K562 (cell line): ENCODE measurements at regions not wholly inside any gene's neighbourhood (a gene's known extent, or its start where the extent isn't known, plus 50 kb on each side); places are given as distances from the start of the nearest gene placed in this dataset.
"Not testable (repeated sequence)": the region's sequence is repeated elsewhere in the genome, so short reads cannot be mapped to it uniquely, and the experiment has no call there.

Source experiments
- ATAC-seq: fragments of 200-7000 bp; cut with Tn5 transposase; 3 replicates; pipeline ENCODE4 v1.9.1; 2020; ENCODE audit warnings: moderate library complexity
- BruUV-seq: library from RNA; stranded (reverse); fragments of 400-500 nt; replicated peaks from 2 replicates; lab custom pipeline; 2021; lab: Mats Ljungman, UMichigan
- CTCF ChIA-PET: fragments of 300-600 bp; formaldehyde crosslinking; extraction: SDS; loops from one replicate; lab custom pipeline; 2021; ENCODE audit warnings: low intra/inter-chr PET ratio; lab: Yijun Ruan, JAX
- POLR2A ChIA-PET: fragments of 300-600, 350-650 bp; sonication (Branson Sonifier 250); formaldehyde crosslinking; extraction: SDS; loops from one replicate; lab custom pipeline; 2021; ENCODE audit warnings: antibody characterized with exemption, inconsistent platforms; lab: Yijun Ruan, JAX
- DNase-seq, 4 experiments: peaks; one replicate each; pipeline versions ENCODE4 v3.0.0 to v3.0.0-alpha.2; 2011 to 2018; ENCODE audit warnings: low spot score in 3 of 4, mixed read lengths in 3 of 4; ENCODE audit errors: extremely low read depth in 1 of 4
- FAIRE-seq: peaks from 2 replicates; lab custom pipeline; 2011; peaks lifted over from hg19 to GRCh38; lab: Jason Lieb, UNC
- H2AFZ ChIP-seq: 2 replicates; pipeline ENCODE4 v1.6.0; 2011; ENCODE audit warnings: low read depth, low read length, control low read depth, inconsistent platforms
- H3K27ac ChIP-seq: fragments of 200-600 bp; 3 replicates; pipeline ENCODE4 v1.8.0; 2011; ENCODE audit warnings: low read depth, mild to moderate bottlenecking, control low read depth, inconsistent platforms, low read length, moderate library complexity, mixed read lengths; ENCODE audit errors: extremely low read depth
- H3K27me3 ChIP-seq, 2 experiments: fragments of 300-600 bp in 1 of 2; 2 replicates in 1 of 2; 3 replicates in 1 of 2; pipeline versions ENCODE4 v1.6.0 to v1.8.0; 2011; ENCODE audit warnings: inconsistent platforms in 2 of 2, low read length in 2 of 2, mild to moderate bottlenecking in 1 of 2, mixed read lengths in 1 of 2, moderate library complexity in 1 of 2; ENCODE audit not compliant: control insufficient read depth in 2 of 2, insufficient read depth in 2 of 2
- H3K36me3 ChIP-seq: fragments of 300-600 bp; 3 replicates; pipeline ENCODE4 v1.8.0; 2011; ENCODE audit warnings: mild to moderate bottlenecking, low read length, inconsistent platforms; ENCODE audit not compliant: control insufficient read depth, insufficient read depth
- H3K4me1 ChIP-seq, 2 experiments: fragments of 200-600 bp in 1 of 2; replicated peaks in 1 of 2; 2 replicates in 1 of 2; 3 replicates in 1 of 2; pipeline versions ENCODE4 v1.5.1 to v1.8.0; 2011; ENCODE audit warnings: inconsistent platforms in 2 of 2, low read length in 2 of 2, mild to moderate bottlenecking in 1 of 2, mixed read lengths in 1 of 2, moderate library complexity in 1 of 2; ENCODE audit not compliant: control insufficient read depth in 2 of 2, insufficient read depth in 2 of 2
- H3K4me2 ChIP-seq: 2 replicates; pipeline ENCODE4 v1.6.1; 2011; ENCODE audit warnings: low read length, control low read depth, inconsistent platforms, mixed read lengths; ENCODE audit not compliant: insufficient read depth
- H3K4me3 ChIP-seq: fragments of 200-600 bp; sonication (generic), shearing (Covaris generic); 2 replicates; pipeline ENCODE4 v1.5.1; 2016; ENCODE audit warnings: control low read depth, inconsistent platforms
- H3K79me2 ChIP-seq: fragments of 200-600 bp; 3 replicates; pipeline ENCODE4 v1.8.0; 2011; ENCODE audit warnings: low read length, inconsistent platforms; ENCODE audit not compliant: control insufficient read depth, insufficient read depth
- H3K9ac ChIP-seq, 2 experiments: 2 replicates each; pipeline versions ENCODE4 v1.6.0 to v1.6.1; 2011; ENCODE audit warnings: low read depth in 2 of 2, low read length in 2 of 2, control low read depth in 1 of 2, inconsistent platforms in 1 of 2, mild to moderate bottlenecking in 1 of 2, mixed read lengths in 1 of 2; ENCODE audit not compliant: insufficient read depth in 1 of 2
- H3K9me1 ChIP-seq: one replicate; pipeline ENCODE4 v1.6.0; 2011; ENCODE audit warnings: inconsistent platforms, mild to moderate bottlenecking, low read length, moderate library complexity; ENCODE audit not compliant: control insufficient read depth, insufficient read depth
- H3K9me3 ChIP-seq: replicated peaks from 2 replicates; pipeline ENCODE4 v1.5.1; 2011; ENCODE audit warnings: low read depth, low read length, inconsistent platforms; ENCODE audit not compliant: control insufficient read depth, insufficient read depth
- H4K20me1 ChIP-seq: replicated peaks from 2 replicates; pipeline ENCODE4 v1.6.1; 2011; ENCODE audit warnings: low read length, inconsistent platforms, mixed read lengths; ENCODE audit not compliant: control insufficient read depth, insufficient read depth
- ARHGAP35 ChIP-seq: fragments of 450-650 bp; IDR thresholded peaks from 2 replicates; pipeline ENCODE4 v1.6.1; 2018; ENCODE audit not compliant: partially characterized antibody
- GATAD2A ChIP-seq: fragments of 450-650 bp; IDR thresholded peaks from 2 replicates; pipeline ENCODE4 v1.6.1; 2017
- ZC3H4 ChIP-seq: sonication (generic); formaldehyde crosslinking; IDR thresholded peaks from 2 replicates; pipeline ENCODE4 v1.9.0; 2021; ENCODE audit warnings: missing genetic modification reagents, borderline replicate concordance
- WGBS: fragments of 100-300 bp; shearing (Covaris generic); methylation state at CpG from one replicate; pipeline ENCODE4 v1.1.6; 2016; ENCODE audit warnings: low coverage, mixed read lengths; ENCODE audit not compliant: insufficient coverage; ENCODE audit errors: missing lambda C conversion rate; 5-methylcytosine and 5-hydroxymethylcytosine counted together
- in situ Hi-C: fragments of 300-500 bp; cut with MboI; formaldehyde crosslinking; loops from 4 replicates; pipeline ENCODE4 v1.15.0; 2018; ENCODE audit warnings: inconsistent platforms, mixed read lengths
- intact Hi-C: fragments of 100-400 bp; cut with micrococcal nuclease; formaldehyde crosslinking; loops from 2 replicates; pipeline ENCODE4 v1.14.2; 2022
- TF ChIP-seq, protein P1 (sequence below): fragments of 450-650 bp; IDR thresholded peaks from one replicate; pipeline ENCODE4 v1.6.1; 2018; ENCODE audit warnings: mild to moderate bottlenecking, moderate library complexity; ENCODE audit not compliant: partially characterized antibody

DNA sequence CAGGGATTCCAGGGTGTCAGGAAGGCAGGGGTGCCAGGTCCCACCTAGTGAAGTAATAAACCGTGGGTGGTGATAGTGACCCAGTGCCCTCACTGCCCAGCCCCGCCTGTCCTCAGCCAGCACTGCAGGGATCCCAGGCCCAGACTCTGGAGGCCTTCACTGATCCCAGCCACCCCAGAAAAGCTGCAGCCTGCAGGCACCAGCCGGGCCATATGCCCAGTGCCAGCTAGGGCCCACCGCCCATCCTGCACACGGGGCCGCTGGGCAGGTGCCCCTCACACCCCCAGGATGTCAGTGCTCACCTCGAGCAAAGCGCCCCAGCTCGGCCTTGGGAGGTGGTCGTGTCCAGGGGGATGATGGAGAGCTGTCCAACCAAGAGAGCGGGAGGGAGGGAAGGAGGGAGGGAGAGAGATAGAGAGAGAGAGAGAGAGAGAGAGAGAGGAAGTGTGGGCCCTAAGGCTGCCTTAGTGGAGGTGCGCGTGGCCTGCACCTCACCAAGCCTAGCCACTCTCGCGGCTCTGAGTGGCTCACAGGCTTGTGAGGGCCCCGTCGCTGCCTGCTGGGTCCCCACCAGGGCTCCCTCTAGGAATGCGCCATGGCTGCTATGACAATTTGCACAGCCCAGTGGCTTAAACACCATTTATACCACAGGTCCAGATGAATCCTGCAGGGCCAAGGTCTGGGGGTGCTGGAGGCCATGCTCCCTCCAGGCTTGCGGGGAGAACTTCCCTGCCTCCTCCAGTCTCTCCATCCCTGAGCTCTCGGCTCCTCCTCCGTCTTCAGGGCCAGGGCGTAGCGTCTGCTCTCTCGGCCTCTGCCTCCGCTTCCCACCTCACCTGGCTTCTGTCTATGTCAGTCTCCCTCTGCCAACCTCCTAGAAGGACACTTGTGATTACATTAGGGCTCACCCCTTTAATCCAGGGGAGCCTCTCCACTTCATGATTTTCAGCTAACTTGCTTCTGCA is 401.0 kb downstream of the TMEM121 start:
- intact Hi-C loops, result no loop called here
- H3K9me1 ChIP-seq, result no peaks in the 10 kb centered on the region
- no peaks in the 10 kb centered on the region for H3K4me1 ChIP-seq
- no peaks in the 10 kb centered on the region for H4K20me1 ChIP-seq
- H3K27me3 ChIP-seq, result no peaks in the 10 kb centered on the region
- ATAC-seq (no peak), FAIRE-seq (no peak), DNase-seq (peak in 3 of 4 experiments; percentile 0)
- H3K79me2 ChIP-seq, result no peaks in the 10 kb centered on the region
- H3K9me3 ChIP-seq, result no peaks in the 10 kb centered on the region
- CTCF ChIA-PET, result no interaction called here
- POLR2A ChIA-PET, result no interaction called here
- H3K4me2 ChIP-seq, result no peak overlapping the region
- H3K9ac ChIP-seq, result no peak overlapping the region
- TF ChIP-seq, protein P1, sequence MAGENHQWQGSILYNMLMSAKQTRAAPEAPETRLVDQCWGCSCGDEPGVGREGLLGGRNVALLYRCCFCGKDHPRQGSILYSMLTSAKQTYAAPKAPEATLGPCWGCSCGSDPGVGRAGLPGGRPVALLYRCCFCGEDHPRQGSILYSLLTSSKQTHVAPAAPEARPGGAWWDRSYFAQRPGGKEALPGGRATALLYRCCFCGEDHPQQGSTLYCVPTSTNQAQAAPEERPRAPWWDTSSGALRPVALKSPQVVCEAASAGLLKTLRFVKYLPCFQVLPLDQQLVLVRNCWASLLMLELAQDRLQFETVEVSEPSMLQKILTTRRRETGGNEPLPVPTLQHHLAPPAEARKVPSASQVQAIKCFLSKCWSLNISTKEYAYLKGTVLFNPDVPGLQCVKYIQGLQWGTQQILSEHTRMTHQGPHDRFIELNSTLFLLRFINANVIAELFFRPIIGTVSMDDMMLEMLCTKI, result no peak
- TF ChIP-seq ZC3H4 (CRISPR knock-in tag) (no peak), GATAD2A (no peak), ARHGAP35 (no peak)
- H3K27ac ChIP-seq, result no peak overlapping the region
- in situ Hi-C loops, result no loop called here
- 1% methylated on average over 15 of the region's 25 CpGs for WGBS
- BruUV-seq, result no TSS peak
- H3K4me3 ChIP-seq, result no peak overlapping the region
- H3K36me3 ChIP-seq, result no peaks in the 10 kb centered on the region
- H2AFZ ChIP-seq, result no peak overlapping the region

DNA sequence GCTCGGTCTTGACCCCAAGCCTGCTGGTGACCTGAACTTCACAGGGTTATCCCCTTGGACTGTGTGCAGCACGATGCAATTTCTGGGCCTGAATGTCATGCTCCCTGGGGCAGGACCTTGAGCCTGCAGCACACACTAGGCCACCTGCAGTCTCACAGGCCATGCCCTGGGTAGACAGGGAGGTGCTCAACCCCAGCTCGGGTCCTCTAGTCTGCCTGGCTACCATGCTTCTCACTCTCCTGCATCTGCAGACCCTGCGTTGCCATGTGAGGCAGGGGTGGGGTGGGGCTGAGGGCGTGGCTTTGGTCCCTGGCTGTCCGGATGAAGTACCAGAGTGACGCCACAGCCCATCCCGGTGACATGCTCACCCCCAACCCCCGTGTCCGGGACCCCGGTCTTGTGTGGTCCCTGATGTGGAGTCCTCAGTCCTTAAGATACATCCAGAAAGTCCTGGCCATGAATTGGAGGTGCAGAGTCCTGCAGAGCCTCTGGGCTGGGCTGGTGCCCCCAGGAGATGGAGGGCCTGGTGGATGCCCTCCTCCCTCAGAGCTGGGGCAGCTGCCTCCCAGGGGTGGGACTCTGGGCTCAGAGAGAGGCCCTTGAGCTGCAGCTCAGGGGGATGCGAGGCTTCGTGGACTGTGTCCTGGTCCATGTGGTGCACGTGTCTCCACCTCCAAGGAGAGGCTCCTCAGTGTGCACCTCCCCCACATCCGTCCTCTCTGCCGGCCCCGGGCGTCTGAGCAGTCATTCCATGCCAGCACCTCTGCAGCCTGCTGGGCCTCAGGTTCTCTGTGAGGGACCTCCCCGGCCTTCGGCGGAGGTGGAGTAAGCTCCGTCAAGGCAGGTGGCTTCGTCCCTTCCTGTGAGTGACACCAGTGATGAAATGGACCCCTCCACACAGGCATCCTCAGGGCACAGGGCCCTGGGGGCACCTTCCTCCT is 402.1 kb downstream of the TMEM121 start:
- in situ Hi-C loops, CTCF ChIA-PET, H4K20me1 ChIP-seq, H3K9me1 ChIP-seq, ATAC-seq, intact Hi-C loops, FAIRE-seq, H3K9ac ChIP-seq, H3K4me1 ChIP-seq, H2AFZ ChIP-seq, H3K36me3 ChIP-seq, H3K4me2 ChIP-seq, H3K4me3 ChIP-seq, BruUV-seq, H3K79me2 ChIP-seq, POLR2A ChIA-PET, H3K27ac ChIP-seq, H3K9me3 ChIP-seq, H3K27me3 ChIP-seq: not testable (repeated sequence)
- 0% methylated on average over 6 of the region's 23 CpGs for WGBS
- DNase-seq, result peak in 3 of 4 experiments; percentile 0 to 1 (median 0)
